ENCODE measurements at regions not wholly inside any gene's neighbourhood (a gene's known extent, or its start where the extent isn't known, plus 50 kb on each side); places are given as distances from the start of the nearest gene placed in this dataset.

- TF ChIP-seq CTCF (IDR thresholded peaks at IDR 0.05; ENCODE audit: low read depth, low read length): no peak
- no peak for TF ChIP-seq EZH2phosphoT487 (IDR thresholded peaks at IDR 0.05; ENCODE audit: low read depth)
Observed at GRCh38 chr4:11782859-11783258, 354.2 kb upstream of the HS3ST1 start.

GRCh38 chr4:11777447-11777846, 348.8 kb upstream of the HS3ST1 start:
- Histone ChIP-seq H4K20me1 (ENCODE audit: insufficient read depth, low read length) (no peaks in the 10 kb centered on the region), H3K9ac (ENCODE audit: low read length) (no peak overlapping the region), H3K27ac (ENCODE audit: low read length) (no peak overlapping the region), H3K4me3 (ENCODE audit: low read length) (no peak overlapping the region), H2AFZ (ENCODE audit: low read depth, low read length) (no peak overlapping the region), H3K4me1 (ENCODE audit: low read length) (no peaks in the 10 kb centered on the region), H3K79me2 (ENCODE audit: low read length) (no peaks in the 10 kb centered on the region), H3K36me3 (replicated peaks; ENCODE audit: low read depth, low read length) (no peaks in the 10 kb centered on the region), H3K27me3 (ENCODE audit: low read depth, low read length) (no peaks in the 10 kb centered on the region), H3K9me3 (ENCODE audit: insufficient read depth, low read length) (no peaks in the 10 kb centered on the region), H3K4me2 (ENCODE audit: low read length) (no peak overlapping the region)
- TF ChIP-seq EZH2phosphoT487 (IDR thresholded peaks at IDR 0.05; ENCODE audit: low read depth): no peak
- no peak for TF ChIP-seq CTCF (IDR thresholded peaks at IDR 0.05; ENCODE audit: low read depth, low read length)

More at GRCh38 chr4:11782859-11783258, 354.2 kb upstream of the HS3ST1 start:
- Histone ChIP-seq H3K27ac (ENCODE audit: low read length) (no peak overlapping the region), H3K27me3 (ENCODE audit: low read depth, low read length) (no peaks in the 10 kb centered on the region), H2AFZ (ENCODE audit: low read depth, low read length) (no peak overlapping the region), H4K20me1 (ENCODE audit: insufficient read depth, low read length) (no peaks in the 10 kb centered on the region), H3K36me3 (replicated peaks; ENCODE audit: low read depth, low read length) (no peaks in the 10 kb centered on the region), H3K9me3 (ENCODE audit: insufficient read depth, low read length) (no peaks in the 10 kb centered on the region), H3K4me2 (ENCODE audit: low read length) (no peak overlapping the region), H3K79me2 (ENCODE audit: low read length) (no peaks in the 10 kb centered on the region), H3K4me3 (ENCODE audit: low read length) (no peak overlapping the region), H3K4me1 (ENCODE audit: low read length) (no peaks in the 10 kb centered on the region), H3K9ac (ENCODE audit: low read length) (no peak overlapping the region)

GRCh38 chr4:11774346-11774745, 345.7 kb upstream of the HS3ST1 start:
- Histone ChIP-seq H3K36me3 (replicated peaks; ENCODE audit: low read depth, low read length) (no peaks in the 10 kb centered on the region), H4K20me1 (ENCODE audit: insufficient read depth, low read length) (no peaks in the 10 kb centered on the region), H3K4me3 (ENCODE audit: low read length) (no peak overlapping the region), H3K4me2 (ENCODE audit: low read length) (no peak overlapping the region), H3K4me1 (ENCODE audit: low read length) (no peaks in the 10 kb centered on the region), H2AFZ (ENCODE audit: low read depth, low read length) (no peak overlapping the region), H3K27me3 (ENCODE audit: low read depth, low read length) (no peaks in the 10 kb centered on the region), H3K9me3 (ENCODE audit: insufficient read depth, low read length) (no peaks in the 10 kb centered on the region), H3K27ac (ENCODE audit: low read length) (no peak overlapping the region), H3K9ac (ENCODE audit: low read length) (no peak overlapping the region), H3K79me2 (ENCODE audit: low read length) (no peaks in the 10 kb centered on the region)
- TF ChIP-seq CTCF (IDR thresholded peaks at IDR 0.05; ENCODE audit: low read depth, low read length) (no peak), EZH2phosphoT487 (IDR thresholded peaks at IDR 0.05; ENCODE audit: low read depth) (no peak)

DNA sequence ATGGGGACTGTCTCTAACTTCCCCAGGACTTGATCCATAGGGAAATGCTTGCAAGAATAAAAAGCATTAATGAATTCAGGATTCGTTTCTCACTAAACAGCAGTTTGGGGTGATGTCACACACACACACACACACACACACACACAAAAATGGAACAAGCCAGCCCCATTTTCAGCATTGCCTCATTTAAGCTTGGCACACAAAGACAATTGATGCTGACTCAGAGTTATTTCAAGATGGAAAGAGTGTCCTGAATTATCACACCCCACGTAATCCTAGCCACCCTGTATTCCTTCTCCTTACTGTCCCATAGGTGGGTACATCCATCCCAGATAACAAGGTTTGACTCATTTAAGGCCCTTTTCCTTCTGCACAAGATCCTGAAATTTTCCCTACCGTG, 345.1 kb upstream of the HS3ST1 start:
- H3K4me1 ChIP-seq (ENCODE audit: low read length): no peaks in the 10 kb centered on the region
- H3K27me3 ChIP-seq (ENCODE audit: low read depth, low read length): no peaks in the 10 kb centered on the region
- H4K20me1 ChIP-seq (ENCODE audit: insufficient read depth, low read length): no peaks in the 10 kb centered on the region
- no peaks in the 10 kb centered on the region for H3K36me3 ChIP-seq (replicated peaks; ENCODE audit: low read depth, low read length)
- no peak overlapping the region for H3K4me2 ChIP-seq (ENCODE audit: low read length)
- no peak overlapping the region for H3K4me3 ChIP-seq (ENCODE audit: low read length)
- no peak overlapping the region for H3K27ac ChIP-seq (ENCODE audit: low read length)
- H3K9me3 ChIP-seq (ENCODE audit: insufficient read depth, low read length): no peaks in the 10 kb centered on the region
- TF ChIP-seq EZH2phosphoT487 (IDR thresholded peaks at IDR 0.05; ENCODE audit: low read depth) (no peak), CTCF (IDR thresholded peaks at IDR 0.05; ENCODE audit: low read depth, low read length) (no peak)
- H3K9ac ChIP-seq (ENCODE audit: low read length): no peak overlapping the region
- no peaks in the 10 kb centered on the region for H3K79me2 ChIP-seq (ENCODE audit: low read length)
- no peak overlapping the region for H2AFZ ChIP-seq (ENCODE audit: low read depth, low read length)
